LNCaP clone FGC (cell line): ENCODE measurements at regions not wholly inside any gene's neighbourhood (a gene's known extent, or its start where the extent isn't known, plus 50 kb on each side); places are given as distances from the start of the nearest gene placed in this dataset.

Source experiments
- DNase-seq: peaks from one replicate; pipeline ENCODE4 v3.0.0-alpha.2; 2011; ENCODE audit warnings: low read depth
- H3K4me3 ChIP-seq: 2 replicates; pipeline ENCODE4 v1.5.1; 2011; ENCODE audit warnings: mild to moderate bottlenecking, low read depth, low read length, control low read depth
- TF ChIP-seq, protein P1 (sequence below): IDR thresholded peaks from 2 replicates; pipeline ENCODE4 v1.5.1; 2012; ENCODE audit warnings: mild to moderate bottlenecking; ENCODE audit not compliant: control insufficient read depth, insufficient read depth; ENCODE audit errors: extremely low read depth

DNA sequence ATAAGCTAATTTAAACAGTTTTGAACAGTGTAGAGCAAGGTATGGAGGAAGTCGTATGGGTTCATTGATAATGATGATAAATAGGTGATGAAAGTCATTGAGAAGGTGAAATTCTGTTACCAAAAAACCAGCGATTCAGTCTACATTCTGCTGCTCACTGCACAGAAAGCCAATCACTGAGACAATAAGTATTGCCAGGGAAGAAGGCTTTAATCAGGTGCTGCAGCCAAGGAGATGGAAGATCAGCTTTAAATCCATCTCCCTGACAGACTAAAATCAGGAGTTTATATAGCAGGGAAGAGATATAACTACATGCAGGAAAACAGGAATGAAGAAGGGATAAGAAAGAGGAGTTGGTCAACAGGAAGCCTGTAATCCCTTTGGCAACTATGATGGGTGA is 361.3 kb upstream of the C1orf174 start:
- H3K4me3 ChIP-seq: no peak overlapping the region
- DNase-seq: no peak
- TF ChIP-seq, protein P1, sequence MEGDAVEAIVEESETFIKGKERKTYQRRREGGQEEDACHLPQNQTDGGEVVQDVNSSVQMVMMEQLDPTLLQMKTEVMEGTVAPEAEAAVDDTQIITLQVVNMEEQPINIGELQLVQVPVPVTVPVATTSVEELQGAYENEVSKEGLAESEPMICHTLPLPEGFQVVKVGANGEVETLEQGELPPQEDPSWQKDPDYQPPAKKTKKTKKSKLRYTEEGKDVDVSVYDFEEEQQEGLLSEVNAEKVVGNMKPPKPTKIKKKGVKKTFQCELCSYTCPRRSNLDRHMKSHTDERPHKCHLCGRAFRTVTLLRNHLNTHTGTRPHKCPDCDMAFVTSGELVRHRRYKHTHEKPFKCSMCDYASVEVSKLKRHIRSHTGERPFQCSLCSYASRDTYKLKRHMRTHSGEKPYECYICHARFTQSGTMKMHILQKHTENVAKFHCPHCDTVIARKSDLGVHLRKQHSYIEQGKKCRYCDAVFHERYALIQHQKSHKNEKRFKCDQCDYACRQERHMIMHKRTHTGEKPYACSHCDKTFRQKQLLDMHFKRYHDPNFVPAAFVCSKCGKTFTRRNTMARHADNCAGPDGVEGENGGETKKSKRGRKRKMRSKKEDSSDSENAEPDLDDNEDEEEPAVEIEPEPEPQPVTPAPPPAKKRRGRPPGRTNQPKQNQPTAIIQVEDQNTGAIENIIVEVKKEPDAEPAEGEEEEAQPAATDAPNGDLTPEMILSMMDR: no peak

DNA sequence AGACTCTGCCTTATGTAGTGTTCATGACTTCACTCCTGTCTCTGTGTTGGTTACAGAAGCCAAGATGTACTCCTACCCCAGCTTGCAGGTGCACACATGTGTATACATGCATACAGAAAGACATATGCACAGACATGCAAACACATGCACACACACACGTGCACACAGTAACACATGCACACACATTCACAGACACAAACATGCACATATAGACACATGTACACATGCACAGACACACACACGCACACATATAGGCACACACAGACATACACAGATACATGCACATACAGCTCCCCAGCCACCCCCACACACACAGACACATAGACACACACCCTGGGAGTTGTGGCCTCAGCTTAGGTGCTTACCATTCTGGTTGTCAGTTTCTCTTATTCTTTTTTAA is 362.6 kb upstream of the C1orf174 start:
- H3K4me3 ChIP-seq: no peak overlapping the region
- DNase-seq: no peak
- TF ChIP-seq, protein P1: no peak

DNA sequence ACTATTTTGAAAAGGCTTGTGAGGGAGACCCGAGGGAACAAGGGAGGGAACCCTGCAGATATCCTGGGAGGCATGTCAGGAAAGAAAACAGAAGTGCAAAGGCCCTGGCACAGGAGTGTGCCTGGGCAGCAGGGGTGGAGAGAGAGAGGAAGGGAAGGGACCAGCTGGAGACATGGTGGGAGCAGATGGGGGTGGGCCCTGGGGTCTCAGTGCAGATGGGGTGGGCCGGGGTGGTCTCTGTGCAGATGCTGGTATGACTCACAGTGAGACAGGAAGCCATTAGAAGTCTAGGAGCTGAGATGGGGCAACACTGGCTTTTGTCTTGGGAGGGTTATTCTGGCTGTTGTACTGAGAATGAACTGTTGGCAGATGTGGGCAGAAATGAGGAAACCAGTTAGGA is 363.6 kb upstream of the C1orf174 start:
- no peak overlapping the region for H3K4me3 ChIP-seq
- no peak for DNase-seq
- TF ChIP-seq, protein P1: no peak

DNA sequence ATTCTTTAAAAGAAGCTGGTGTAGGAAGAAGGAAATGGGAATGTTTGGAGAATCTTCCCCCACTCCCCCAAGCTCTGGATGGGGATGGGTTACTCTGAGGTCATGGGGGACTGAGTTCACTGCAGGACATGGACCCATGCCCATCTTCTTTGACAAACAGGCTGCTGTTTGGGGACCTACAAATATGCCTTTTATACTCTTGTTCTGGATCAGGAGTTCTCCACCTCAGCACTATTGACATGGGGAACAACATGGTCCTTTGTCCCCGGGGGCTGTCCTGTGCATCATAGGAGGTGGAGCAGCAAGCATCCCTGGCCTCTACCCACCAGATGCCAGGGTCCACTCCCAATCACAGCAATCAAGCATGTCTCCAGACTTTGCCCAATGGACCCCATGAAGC is 365.8 kb upstream of the C1orf174 start:
- H3K4me3 ChIP-seq: no peak overlapping the region
- TF ChIP-seq, protein P1: no peak
- no peak for DNase-seq

DNA sequence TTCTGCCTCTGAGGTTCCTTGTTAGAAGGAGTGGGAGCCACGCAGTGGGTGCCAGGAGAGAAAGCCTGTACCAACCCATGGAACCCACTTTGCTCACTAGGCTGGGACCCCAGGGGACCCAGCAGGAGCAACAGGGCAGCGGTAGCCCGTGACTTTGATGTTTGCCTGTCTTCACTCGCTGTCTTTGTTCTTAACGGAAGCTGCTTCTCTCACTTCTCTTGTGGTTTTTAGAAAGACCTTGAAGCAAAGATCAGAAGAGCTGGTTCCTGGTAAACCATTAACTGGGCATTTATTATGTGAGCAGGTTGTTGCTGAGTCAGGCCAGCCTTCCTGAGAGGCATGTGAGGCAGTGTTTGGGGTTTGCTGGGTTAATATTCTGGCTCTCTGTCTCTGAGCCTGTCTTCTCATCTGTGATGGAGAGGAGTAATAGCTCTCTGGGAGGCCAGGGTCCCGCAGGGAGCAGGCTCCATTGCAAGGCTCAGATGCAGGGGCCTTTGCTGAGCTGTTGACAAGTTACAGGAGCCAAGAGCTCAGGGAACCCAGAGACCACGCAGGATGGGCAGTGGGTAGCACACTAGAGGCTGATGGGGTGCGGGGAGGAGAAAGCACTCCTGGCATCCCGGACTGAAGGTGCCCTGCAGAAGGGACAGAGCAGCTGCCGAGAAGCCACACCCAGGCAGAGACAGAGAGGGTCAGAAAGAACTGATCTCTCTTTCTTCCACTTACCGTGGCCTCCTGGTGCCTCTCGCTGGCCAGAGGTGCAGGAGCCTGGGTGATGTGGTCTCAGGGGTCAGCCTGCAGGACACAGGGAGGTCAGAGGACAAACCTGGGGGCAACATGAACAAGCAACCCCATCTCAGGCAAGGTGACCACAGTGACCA is 367.5 kb upstream of the C1orf174 start:
- H3K4me3 ChIP-seq: no peak overlapping the region
- TF ChIP-seq, protein P1: no peak
- DNase-seq: no peak

DNA sequence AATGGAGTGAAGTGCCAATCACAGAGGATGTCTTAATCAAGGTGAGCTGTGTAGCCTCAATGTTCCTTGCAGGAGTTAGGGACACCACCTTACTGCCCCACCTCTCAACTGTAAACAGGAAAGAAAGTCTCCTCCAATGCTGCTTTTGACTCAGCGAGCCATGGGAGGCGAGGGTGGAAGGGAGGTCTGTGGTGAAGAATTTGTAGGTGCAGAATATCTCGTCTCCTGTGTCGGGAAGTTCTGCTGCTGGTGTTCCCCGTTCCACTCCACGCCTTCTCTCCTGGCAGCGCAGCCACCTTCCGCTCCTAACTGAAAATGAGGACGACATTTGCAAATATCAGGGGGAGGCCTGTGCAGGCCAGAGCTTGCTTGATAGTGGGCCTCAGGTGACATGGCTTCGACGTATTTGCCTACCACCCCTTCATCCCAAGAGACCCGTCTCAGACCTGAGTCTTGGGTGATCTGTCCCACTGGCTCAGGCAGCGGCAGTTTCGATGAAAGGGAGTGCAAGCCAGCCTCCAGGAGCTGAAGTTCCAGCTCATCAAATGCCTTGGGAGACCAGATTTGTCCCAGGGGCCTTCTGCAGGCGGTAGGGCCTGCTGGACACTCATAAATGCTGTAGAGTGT is 368.3 kb upstream of the C1orf174 start:
- TF ChIP-seq, protein P1: no peak
- no peak for DNase-seq
- H3K4me3 ChIP-seq: no peak overlapping the region
